Lung (tissue), 11 donors: ENCODE measurements at regions not wholly inside any gene's neighbourhood (a gene's known extent, or its start where the extent isn't known, plus 50 kb on each side); places are given as distances from the start of the nearest gene placed in this dataset.
A peak's percentile ranks its signal among the peaks of the same experiment; 100 is the strongest.

ENCODE experiments used
- ATAC-seq: fragments of 200-7000 bp; cut with Tn5 transposase; one replicate; pipeline ENCODE4 v1.9.1; 2020; ENCODE audit warnings: moderate number of reproducible peaks; ENCODE audit not compliant: insufficient read depth, low FRiP score
- DNase-seq, 3 donors: peaks; one replicate each; pipeline ENCODE4 v3.0.0-alpha.2; 2013 to 2017
- H3K27ac ChIP-seq, 2 donors: one replicate each; pipeline ENCODE4 v1.5.1; 2013; ENCODE audit warnings: mild to moderate bottlenecking in 2 of 2, moderate library complexity in 2 of 2, control low read depth in 1 of 2, inconsistent platforms in 1 of 2, low read depth in 1 of 2, low read length in 1 of 2
- H3K27me3 ChIP-seq, 3 donors: one replicate each; pipeline ENCODE4 v1.5.1; 2013; ENCODE audit warnings: low read length in 2 of 3; ENCODE audit not compliant: control insufficient read depth in 3 of 3, insufficient read depth in 3 of 3
- H3K36me3 ChIP-seq, 4 donors: one replicate each; pipeline ENCODE4 v1.5.1; 2013; ENCODE audit warnings: low read length in 4 of 4, mild to moderate bottlenecking in 1 of 4, moderate library complexity in 1 of 4; ENCODE audit not compliant: control insufficient read depth in 4 of 4, insufficient read depth in 4 of 4
- H3K4me1 ChIP-seq, 5 donors: one replicate each; pipeline ENCODE4 v1.5.1; 2013; ENCODE audit warnings: low read length in 5 of 5, mild to moderate bottlenecking in 2 of 5, moderate library complexity in 1 of 5; ENCODE audit not compliant: control insufficient read depth in 5 of 5, insufficient read depth in 5 of 5
- H3K4me3 ChIP-seq: one replicate; pipeline ENCODE4 v1.5.1; 2013; ENCODE audit warnings: mild to moderate bottlenecking, control low read depth, moderate library complexity
- H3K9ac ChIP-seq, 2 donors: one replicate each; pipeline ENCODE4 v1.5.1; 2013; ENCODE audit warnings: low read length in 2 of 2, control low read depth in 1 of 2; ENCODE audit not compliant: insufficient read depth in 1 of 2
- H3K9me3 ChIP-seq, 4 donors: one replicate each; pipeline ENCODE4 v1.5.1; 2013; ENCODE audit warnings: low read length in 3 of 4, mild to moderate bottlenecking in 1 of 4, moderate library complexity in 1 of 4; ENCODE audit not compliant: control insufficient read depth in 4 of 4, insufficient read depth in 3 of 4
- WGBS, 2 donors: extraction: QIAGEN DNeasy Blood & Tissue Kit; methylation state at CpG; one replicate each; pipeline ENCODE4 v1.1.7; 2013; 5-methylcytosine and 5-hydroxymethylcytosine counted together
- TF ChIP-seq, protein P1 (sequence below): IDR thresholded peaks from 2 replicates; pipeline ENCODE4 v1.5.1; 2012; ENCODE audit warnings: mild to moderate bottlenecking; ENCODE audit errors: control extremely low read depth, extremely low read depth
- donor health status: control.
- donor health status: control.
- donor health status: Bipolar disorder and iron deficiency.
- donor health status: healthy.
- donor health status: DM: yes; HTN: yes; CAD: no.

GRCh38 chrX:13153796-13154195 lies 109.4 kb upstream of the FAM9C start:
- Histone ChIP-seq H3K27me3 (peaks cover 0 to 3% (median 3%) of the 10 kb centered on the region in 3 donors), H3K36me3 (no peaks in the 10 kb centered on the region), H3K27ac (no peak overlapping the region), H3K9ac (no peak overlapping the region), H3K4me3 (no peak overlapping the region), H3K4me1 (no peaks in the 10 kb centered on the region), H3K9me3 (peaks cover 0 to 2% (median 0%) of the 10 kb centered on the region in 4 donors)
- 71 to 76% methylated on average over 3 of the region's 3 CpGs for WGBS, 2 donors
- TF ChIP-seq, protein P1, sequence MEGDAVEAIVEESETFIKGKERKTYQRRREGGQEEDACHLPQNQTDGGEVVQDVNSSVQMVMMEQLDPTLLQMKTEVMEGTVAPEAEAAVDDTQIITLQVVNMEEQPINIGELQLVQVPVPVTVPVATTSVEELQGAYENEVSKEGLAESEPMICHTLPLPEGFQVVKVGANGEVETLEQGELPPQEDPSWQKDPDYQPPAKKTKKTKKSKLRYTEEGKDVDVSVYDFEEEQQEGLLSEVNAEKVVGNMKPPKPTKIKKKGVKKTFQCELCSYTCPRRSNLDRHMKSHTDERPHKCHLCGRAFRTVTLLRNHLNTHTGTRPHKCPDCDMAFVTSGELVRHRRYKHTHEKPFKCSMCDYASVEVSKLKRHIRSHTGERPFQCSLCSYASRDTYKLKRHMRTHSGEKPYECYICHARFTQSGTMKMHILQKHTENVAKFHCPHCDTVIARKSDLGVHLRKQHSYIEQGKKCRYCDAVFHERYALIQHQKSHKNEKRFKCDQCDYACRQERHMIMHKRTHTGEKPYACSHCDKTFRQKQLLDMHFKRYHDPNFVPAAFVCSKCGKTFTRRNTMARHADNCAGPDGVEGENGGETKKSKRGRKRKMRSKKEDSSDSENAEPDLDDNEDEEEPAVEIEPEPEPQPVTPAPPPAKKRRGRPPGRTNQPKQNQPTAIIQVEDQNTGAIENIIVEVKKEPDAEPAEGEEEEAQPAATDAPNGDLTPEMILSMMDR = no peak
- ATAC-seq (no peak), DNase-seq (no peak)

DNA sequence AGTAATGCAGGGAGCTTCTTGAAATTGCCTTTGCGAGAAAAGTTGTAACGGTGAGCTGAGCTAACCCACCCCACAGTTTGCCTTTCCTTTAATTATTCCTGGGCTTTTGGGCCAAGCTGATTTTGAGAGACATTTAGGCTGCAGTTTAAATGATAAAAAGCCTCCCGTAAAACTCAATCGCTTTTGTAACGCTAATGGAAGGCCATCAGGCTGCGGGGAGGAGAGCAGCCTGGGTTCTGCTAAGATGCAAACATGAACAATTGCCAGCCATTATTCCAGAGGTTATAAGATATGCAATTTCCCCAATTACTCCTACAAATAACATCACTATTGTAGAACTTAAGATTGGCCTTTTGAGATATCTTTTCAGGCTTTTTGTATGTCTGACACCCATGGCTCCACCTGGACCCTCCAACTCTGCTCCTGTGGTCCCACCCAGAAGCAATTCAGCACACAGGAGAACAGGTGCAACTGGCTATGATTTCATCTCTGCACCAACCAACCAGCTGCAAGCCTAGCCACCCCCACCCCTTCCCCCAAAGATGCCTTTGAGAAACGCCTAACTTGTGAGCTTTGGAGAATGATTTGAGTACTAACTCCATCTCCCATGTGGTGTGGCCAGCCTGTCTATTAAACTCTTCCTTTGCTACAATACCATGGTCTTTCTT lies 108.2 kb upstream of the FAM9C start:
- H3K4me3 ChIP-seq = no peak overlapping the region
- DNase-seq (no peak), ATAC-seq (no peak)
- H3K9ac ChIP-seq = no peak overlapping the region
- H3K9me3 ChIP-seq = peaks cover 0 to 2% (median 0%) of the 10 kb centered on the region in 4 donors
- no peaks in the 10 kb centered on the region for H3K36me3 ChIP-seq
- peaks cover 0 to 3% (median 0%) of the 10 kb centered on the region in 3 donors for H3K27me3 ChIP-seq
- TF ChIP-seq, protein P1 = no peak
- WGBS, 2 donors = 81 to 94% methylated on average over 7 of the region's 7 CpGs
- no peaks in the 10 kb centered on the region for H3K4me1 ChIP-seq
- peak overlapping the region in 1 of 2 donors; percentile 32 for H3K27ac ChIP-seq

DNA sequence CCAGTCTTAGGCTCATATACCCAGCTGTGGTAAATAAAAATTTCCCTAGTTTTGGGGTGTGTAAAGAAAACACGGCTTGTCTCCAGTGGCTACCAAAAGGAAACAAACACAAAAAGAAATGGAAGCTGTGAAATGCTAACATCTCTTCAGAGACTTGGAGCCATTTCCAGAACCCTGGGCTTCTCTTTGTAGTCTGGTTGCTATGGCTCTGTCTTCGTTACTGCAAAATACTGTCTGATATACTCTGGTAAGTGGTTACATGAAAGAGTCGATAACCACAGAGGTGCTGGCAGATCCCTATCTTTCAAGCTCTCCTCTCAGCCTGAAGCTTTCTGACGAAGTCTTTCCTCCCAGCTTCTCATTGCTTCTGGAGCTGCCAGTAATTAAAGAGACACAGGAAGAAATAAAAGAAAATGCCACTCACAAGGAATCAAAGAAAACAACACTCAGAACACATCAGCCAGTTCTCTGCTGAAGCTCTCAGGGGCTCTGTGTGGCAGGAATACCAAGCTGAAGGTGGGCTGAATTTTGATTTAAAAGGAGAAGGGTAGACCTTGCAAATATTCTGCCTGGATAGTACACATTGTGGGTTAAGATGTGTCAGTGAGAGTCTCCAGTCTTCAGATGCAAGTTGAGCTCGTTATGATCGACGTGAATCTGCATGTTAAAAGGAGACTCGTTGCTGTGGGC lies 107.6 kb upstream of the FAM9C start:
- peaks cover 0 to 2% (median 0%) of the 10 kb centered on the region in 4 donors for H3K9me3 ChIP-seq
- WGBS, 2 donors = 56 to 66% methylated on average over 8 of the region's 8 CpGs
- DNase-seq (peak in 2 of 3 donors; percentile 61 to 67), ATAC-seq (peak; percentile 66)
- TF ChIP-seq, protein P1 = no peak
- H3K36me3 ChIP-seq = no peaks in the 10 kb centered on the region
- peak overlapping the region in 1 of 2 donors; percentile 32 for H3K27ac ChIP-seq
- no peaks in the 10 kb centered on the region for H3K4me1 ChIP-seq
- H3K4me3 ChIP-seq = no peak overlapping the region
- no peaks in the 10 kb centered on the region for H3K27me3 ChIP-seq
- no peak overlapping the region for H3K9ac ChIP-seq
